SK-MEL-5 (cell line): ENCODE measurements at regions not wholly inside any gene's neighbourhood (a gene's known extent, or its start where the extent isn't known, plus 50 kb on each side); places are given as distances from the start of the nearest gene placed in this dataset.
A peak's percentile ranks its signal among the peaks of the same experiment; 100 is the strongest.

Experiments
- DNase-seq: peaks from one replicate; pipeline ENCODE4 v3.0.0-alpha.2; 2016; ENCODE audit warnings: low read depth, low spot score
- in situ Hi-C: cut with HindIII; loops from 2 replicates; pipeline ENCODE4 v1.10.0; 2016; ENCODE audit warnings: low sequenced_read_pairs, high pct_unique_total_duplicates, low pct_unique_long_range_greater_than_20kb

DNA sequence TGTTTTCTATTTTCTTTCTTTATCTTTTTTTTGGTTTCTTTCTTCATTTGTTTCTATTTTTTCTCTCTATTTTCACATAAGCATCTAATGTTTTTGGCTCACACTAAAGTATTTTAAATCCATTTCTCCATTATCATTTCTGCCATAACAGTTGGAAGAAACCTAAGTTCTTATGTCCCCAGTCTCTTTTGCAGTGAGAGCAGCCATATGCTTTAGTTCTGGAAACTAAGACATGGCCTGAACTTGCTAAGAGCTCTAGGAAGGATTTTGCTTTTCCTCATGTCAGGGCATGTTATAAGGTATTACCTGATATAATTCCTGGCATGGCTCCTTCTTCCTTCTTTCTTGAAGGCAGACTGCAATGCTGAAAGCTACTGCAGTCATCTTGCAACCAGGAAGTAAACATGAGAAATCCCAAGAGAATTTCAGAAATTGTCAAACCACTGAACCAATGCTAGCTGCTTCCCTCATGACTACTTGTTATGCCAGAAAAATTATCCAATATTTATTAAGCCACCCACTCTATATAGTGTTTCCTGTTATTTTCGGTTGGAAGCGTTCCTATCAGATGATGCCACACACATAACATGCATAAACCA is 171.1 kb downstream of the TAF11L14 start:
- in situ Hi-C loops, result no loop called here
- DNase-seq, result no peak

DNA sequence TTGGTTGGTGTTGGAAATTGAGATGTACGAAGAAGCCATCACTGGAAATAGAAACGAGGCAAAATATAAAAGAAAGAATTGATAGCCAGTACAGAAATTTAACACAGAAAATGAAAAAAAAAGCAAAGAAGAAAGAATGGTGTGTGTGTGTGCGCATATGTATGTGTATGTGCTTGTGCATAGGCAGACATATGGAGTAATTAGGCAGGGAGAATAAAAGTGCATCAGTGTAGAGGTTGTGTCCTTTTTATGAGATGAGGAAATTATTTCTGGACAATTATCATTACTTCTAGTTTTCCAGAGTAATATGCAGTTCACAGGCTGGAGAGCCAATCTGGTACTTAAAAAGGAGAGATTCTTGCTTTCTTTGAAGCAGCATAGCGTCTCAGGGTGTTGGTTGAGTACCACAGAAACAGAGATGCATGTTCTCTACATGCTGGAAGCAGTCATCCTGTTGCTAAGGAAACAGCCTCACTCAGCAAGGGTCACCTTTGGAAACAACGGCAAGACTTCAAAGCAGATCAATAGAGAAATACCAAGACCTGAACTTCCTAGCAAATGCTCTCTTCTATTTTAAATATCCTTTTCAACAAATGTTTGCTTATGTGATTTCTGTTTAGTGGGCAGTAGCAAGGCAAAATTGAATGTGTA is 172.7 kb downstream of the TAF11L14 start:
- in situ Hi-C loops, result no loop called here
- no peak for DNase-seq

DNA sequence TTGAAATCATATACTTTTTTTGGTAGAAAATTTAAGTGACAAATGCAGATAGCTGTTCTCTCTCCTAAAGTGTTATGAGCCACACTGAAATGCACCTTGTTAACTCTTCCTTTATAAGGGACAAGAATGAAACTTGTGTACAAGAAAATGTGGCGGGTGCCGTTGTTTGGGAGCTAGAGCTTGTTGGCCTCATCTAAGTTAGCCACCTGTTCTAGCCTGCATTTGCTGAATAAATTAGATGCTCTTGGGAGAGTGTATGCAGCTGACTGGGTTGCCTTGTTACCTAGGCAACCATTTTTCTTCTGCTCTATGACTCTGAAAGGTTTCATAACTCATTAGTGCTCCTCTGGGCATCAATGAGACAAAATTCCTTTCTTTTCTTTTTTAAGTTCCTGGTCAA is 174.3 kb downstream of the TAF11L14 start:
- in situ Hi-C loops, result no loop called here

DNA sequence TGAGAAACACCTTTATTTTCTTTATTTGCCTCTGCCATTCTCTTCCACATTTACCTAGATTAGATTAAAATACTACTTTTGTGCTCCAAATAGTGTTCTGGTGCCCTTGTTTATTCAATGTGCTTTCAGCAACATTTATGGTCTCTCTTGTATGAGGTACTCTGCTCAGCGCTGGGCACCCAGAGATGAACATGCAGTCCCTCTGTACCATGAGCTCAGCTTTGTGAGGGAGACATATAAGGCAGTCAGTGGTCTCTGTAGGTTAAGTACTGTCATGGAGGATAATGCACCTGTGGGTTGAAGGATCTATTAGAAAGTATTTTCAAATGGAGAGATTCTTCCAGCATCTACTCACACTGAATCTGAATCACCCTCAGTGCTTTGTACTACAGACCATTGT is 176.5 kb downstream of the TAF11L14 start:
- DNase-seq, result no peak
- in situ Hi-C loops, result no loop called here

More for the DNA sequence above, 174.3 kb downstream of the TAF11L14 start:
- DNase-seq, result no peak

DNA sequence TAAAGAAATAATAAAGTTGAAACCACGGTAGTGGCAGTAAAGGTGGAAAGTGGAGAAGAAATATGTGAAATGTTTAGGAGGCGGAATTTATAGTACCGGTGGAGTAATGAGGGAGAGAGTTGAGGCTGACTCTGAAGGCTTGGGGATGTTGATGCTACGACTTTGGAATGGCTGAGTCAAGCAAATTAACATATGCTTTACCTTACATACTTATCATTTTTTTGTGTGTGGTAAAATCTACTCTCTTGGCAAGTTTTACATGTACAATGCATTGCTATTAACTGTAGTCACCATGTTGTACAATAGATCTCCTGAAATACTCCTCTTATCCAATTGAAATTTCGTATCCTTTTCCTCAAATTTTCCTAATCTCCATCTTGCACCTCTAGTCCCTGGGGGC is 179.0 kb downstream of the TAF11L14 start:
- in situ Hi-C loops, result no loop called here
- no peak for DNase-seq

DNA sequence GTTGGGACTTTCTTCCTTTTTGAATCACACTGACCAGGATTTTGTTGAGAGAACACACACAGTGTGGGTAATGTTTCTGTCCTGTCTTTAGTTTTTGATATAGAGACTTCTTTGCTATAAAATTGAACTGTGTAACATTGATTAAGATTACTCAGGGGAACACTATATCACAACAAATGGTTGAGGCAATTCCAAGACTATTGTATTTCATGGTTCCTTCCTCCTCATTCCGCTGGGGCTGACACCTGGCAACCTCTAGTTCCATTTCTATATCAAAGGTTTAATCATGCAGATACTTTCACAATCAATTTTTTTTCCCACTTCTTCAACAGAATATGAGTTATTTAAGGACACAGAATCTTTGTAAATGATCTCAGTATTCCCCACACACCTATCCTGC is 182.2 kb downstream of the TAF11L14 start:
- in situ Hi-C loops, result no loop called here
- DNase-seq, result no peak

DNA sequence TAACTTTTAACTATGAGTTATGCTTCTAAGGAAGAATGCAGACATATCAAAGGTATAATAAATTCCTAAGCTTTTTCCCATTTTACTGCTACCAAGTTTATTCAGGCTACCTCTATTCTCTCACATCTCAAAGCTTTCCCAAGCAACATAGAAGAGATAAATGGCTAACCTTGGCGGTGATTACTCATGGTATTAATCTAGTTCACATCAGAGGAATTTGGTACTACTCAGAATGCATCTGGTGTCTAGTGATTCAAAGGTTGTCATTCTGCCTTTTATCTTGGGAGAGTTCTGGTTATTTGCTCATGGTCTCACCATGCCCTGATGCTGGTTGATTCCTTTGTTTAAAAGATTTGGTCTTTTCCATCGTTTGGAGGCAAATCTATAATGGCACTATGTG is 182.7 kb downstream of the TAF11L14 start:
- no peak for DNase-seq
- in situ Hi-C loops, result no loop called here

DNA sequence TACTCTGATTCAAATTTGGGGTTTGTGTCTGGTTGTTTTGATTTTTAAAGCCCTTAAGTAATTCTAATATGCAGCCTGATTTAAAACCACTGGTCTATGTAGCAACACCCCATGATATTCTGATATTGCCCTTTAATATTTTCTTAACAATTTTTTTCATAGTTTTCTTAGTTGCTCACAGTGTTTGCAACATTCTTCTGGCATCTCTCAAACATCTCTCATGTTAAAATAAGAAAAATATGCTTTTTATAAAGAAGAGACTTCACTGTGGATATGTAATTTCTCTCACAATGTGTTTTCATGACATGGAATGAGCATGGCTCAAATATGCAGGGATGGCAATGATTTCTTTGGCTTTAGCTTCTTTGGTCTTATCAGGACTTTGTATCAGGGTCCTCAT is 183.7 kb downstream of the TAF11L14 start:
- in situ Hi-C loops, result no loop called here
- no peak for DNase-seq

DNA sequence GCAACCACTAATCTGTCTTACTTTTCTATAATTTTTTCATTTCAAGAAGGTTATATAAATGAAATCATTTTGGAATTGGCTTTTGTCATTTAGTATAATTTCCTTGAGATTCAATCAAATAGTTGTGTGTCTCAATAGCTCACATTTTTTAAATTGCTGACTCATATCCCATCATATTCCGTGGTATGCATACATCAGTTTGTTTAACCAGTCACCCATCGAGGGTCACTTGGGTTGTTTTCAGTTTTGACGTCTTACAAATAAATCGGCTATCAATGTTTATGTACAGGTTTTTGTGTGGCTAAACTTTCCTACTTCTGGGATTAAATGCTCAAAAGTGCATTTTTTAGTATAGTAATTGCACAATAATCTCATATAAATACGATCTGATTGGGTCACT is 185.5 kb downstream of the TAF11L14 start:
- in situ Hi-C loops, result no loop called here
- DNase-seq, result no peak

DNA sequence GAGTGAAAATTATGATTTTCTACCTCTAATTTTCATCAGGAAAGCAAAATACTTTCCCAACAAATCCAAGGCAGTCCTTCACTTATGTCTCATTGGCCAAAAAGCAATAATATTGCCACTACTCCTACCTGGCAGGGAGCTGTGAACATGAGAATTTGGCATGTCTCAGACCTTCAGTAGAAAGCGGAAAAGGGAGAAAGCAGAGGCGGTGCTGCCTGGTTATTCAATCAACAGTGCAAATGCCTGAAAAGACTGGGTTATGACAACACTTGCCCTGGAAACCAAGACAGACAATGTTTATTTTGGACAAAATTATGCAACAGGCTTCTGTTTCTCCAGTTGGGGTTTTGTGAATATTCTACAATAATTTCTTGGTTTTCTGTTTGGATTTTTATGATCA is 194.4 kb downstream of the TAF11L14 start:
- DNase-seq, result no peak
- in situ Hi-C loops, result no loop called here

DNA sequence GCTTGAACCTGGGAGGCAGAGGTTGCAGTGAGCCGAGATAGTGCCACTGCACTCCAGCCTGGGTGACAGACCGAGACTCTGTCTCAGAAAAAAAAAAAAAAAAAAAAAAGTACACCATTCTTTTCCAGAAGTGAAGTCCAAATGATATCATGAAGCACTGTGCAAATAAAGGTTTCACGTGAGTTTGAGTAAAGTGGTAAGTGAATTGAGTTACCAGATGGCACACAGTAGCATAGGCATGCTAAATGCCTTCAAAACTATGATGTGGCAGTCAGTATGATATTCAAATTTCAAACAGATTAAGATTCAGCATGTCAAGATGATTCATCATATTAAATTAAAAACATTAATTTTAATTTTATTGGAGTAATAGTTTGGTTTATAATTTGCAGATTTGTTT is 195.2 kb downstream of the TAF11L14 start:
- DNase-seq, result no peak
- in situ Hi-C loops, result no loop called here

DNA sequence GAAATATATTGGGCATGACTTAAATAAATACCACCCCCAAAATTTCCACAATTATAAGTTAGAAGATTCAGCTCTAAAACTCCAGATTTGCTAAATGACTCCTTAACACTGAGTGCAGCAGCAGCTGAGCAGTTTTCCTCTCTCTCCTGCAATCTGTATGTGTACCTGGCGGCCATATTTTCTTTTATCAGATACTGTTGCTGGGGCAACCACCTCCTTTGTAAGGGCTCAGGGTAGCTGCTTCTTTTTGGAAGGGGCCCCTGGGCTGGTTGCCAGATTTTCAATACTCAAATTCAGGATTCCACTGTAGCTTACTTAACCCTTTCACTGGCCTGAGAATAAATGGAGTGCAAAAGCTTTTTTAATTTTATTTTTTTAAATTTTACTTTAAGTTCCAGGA is 197.0 kb downstream of the TAF11L14 start:
- in situ Hi-C loops, result no loop called here
- DNase-seq, result no peak

DNA sequence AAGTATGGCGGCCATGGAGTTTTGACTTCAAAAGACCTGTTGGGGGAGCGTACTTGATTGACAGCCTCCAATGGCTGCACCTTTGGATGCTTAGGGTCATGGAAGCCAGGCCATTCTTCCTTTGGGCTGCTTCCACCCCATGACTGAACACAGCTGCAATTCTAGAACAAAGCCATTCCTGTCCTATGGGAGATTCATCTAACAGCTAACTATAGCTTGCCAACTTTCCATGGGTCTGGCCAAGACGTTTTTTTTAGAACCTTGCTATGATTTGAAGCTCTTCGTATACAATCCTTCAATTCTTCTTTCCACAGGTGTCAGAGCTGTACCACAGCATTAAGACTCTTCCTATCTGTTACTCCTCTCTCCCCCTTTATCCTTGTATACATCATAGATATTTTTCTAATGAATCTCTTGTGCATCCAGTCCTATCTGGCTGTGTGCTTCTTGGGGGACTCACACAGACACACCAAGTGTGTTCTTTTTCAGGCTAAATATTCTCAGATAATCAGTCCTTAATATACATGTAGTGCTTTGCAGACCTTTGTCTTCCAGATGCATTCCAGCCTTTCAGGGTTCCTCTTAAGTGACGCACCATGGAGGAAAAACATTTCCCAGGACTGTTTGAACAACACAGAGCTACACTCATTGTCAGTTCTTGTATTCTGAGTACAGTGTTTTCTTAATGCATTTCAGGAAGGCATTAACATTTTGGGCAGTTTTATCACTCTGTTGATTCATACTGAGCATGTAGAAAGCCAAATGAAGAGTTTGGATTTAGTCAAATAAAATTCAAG is 198.9 kb downstream of the TAF11L14 start:
- in situ Hi-C loops, result no loop called here
- DNase-seq, result peak; percentile 32

DNA sequence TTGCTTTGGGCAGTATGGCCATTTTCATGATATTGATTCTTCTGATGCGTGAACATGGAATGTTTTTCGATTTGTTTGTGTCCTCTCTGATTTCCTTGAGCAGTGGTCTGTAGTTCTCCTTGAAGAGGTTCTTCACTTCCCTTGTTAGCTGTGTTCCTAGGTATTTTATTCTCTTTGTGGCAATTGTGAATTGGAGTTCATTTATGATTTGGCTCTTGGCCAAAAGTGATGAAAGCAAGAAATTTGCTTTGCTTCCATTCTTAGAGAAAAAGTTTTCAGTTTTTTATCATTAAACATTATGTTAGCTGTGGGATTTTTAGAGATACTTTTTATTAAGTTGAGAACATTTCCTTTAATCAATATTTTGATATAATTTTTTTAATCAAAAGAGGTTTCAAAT is 203.5 kb downstream of the TAF11L14 start:
- DNase-seq, result no peak
- in situ Hi-C loops, result no loop called here

DNA sequence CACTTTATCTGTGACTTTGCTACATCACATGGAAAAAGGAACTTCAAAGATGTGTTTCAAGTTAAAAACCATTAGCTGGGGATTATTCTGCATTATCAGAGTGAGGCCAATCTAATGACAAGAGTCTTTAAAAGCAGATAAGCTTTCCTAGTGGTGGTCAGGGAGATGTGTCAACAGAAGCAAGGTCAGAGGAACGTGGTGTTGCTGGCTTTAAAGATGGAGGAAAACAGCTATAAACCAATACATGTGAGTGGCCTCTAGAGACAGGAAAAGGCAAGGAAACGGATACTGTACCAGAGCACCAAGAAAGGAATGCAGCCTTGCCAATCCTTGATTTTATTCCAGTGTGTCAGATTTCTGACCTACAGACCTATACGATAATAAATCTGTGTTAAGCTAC is 204.2 kb downstream of the TAF11L14 start:
- in situ Hi-C loops, result no loop called here
- peak; percentile 24 for DNase-seq

DNA sequence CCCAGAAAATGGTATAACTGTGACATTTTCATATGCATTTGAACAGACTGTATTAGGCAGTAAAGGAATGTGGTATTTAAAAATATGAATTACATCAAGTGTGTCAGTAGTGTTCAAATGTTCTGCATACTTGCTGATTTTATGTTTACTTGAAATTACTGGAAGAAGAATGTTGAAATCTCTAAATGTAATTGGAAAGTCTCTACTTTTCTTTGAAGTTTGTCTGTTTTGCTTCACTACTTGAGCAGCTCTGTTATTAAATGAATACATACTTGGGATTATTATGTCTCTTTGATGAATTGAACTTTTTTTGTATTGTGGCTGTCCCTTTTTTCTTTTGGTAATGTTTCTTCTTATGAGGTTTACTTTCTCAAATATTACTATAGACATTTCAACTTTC is 205.6 kb downstream of the TAF11L14 start:
- in situ Hi-C loops, result no loop called here
- no peak for DNase-seq

DNA sequence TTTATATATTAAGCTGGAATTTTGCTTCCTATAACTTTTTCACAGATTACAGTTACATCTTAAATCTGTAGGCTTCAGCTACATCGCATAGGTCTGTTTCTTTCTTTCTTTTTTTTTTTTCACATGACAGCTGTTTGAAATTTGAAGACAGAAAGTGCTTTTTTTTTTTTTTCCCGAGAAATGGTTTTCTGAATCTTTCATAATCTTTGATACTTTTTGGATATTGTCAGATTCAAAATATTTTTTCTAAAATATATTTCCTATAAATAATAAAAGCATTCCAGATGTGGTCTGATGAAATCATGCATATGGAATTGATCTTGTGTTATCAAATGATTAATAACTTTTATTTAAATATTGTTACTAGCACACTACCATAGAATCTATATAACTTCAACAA is 212.2 kb downstream of the TAF11L14 start:
- DNase-seq, result no peak
- in situ Hi-C loops, result no loop called here

DNA sequence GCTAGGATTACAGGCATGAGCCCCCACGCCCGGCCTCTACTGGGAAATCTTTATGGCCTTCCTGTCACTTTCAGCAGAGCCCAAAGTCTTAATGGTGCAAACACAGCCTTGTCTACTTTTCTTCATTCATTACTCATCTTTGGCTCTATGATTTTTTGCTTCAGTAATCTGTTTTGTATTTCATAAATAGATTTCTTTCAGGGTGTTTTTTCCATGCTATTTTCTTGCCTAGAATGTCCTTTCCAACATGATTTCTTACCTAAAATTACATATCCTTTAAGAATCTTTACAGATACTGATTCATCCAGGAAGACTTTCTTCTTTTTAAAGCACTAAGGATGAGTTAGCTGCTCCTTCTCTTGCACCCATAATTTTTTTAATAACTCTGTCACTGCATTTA is 213.0 kb downstream of the TAF11L14 start:
- DNase-seq, result no peak
- in situ Hi-C loops, result no loop called here

DNA sequence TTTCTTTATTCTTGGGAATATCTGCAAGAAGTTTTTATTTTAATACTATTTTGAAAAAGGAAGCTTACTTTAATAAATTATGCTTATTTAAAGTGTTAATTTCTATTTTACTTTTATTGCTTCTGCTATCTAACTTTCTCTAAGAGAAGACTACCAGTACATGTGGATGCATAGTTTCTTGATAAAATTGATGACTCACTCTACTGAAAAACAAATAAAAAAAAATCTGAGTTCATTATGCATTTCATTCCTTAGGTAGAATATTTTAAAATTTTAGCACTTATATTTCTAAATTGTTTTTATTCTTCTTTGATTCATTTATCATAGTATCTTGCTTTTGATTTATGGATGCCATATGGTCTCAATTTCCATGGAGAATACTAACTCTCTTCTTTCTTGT is 217.9 kb downstream of the TAF11L14 start:
- in situ Hi-C loops, result no loop called here

More for the DNA sequence above, 217.9 kb downstream of the TAF11L14 start:
- DNase-seq, result no peak
